Uterus (tissue), 3 donors: ENCODE measurements at regions not wholly inside any gene's neighbourhood (a gene's known extent, or its start where the extent isn't known, plus 50 kb on each side); places are given as distances from the start of the nearest gene placed in this dataset.

Source experiments
- DNase-seq, 2 donors: peaks; one replicate each; pipeline ENCODE4 v3.0.0-alpha.2; 2019 to 2020
- H3K27ac ChIP-seq, 2 donors: fragments of 200-600 bp; sonication (generic); 1 replicate in 1 of 2; 2 replicates in 1 of 2; pipeline ENCODE4 v1.5.1; 2016 to 2018
- H3K27me3 ChIP-seq, 2 donors: fragments of 200-600 bp; sonication (generic); one replicate each; pipeline ENCODE4 v1.5.1; 2018 to 2019; ENCODE audit warnings: control low read depth in 1 of 2
- H3K36me3 ChIP-seq, 2 donors: fragments of 200-600 bp; sonication (generic); one replicate each; pipeline ENCODE4 v1.5.1; 2019; ENCODE audit warnings: control low read depth in 1 of 2
- H3K4me1 ChIP-seq, 2 donors: fragments of 200-600 bp; sonication (generic); one replicate each; pipeline ENCODE4 v1.5.1; 2018 to 2019; ENCODE audit warnings: control low read depth in 1 of 2
- H3K4me3 ChIP-seq, 2 donors: fragments of 200-600 bp; sonication (generic); 1 replicate in 1 of 2; 2 replicates in 1 of 2; pipeline ENCODE4 v1.5.1; 2018 to 2019; ENCODE audit warnings: mild to moderate bottlenecking in 1 of 2
- H3K9me3 ChIP-seq, 2 donors: fragments of 200-600 bp; sonication (generic); one replicate each; pipeline ENCODE4 v1.5.1; 2019; ENCODE audit warnings: control low read depth in 1 of 2
- POLR2A ChIP-seq, 2 donors: fragments of 450-650 bp; IDR thresholded peaks; one replicate each; pipeline ENCODE4 v1.6.1; 2016; ENCODE audit warnings: antibody characterized with exemption in 2 of 2, mild to moderate bottlenecking in 1 of 2, moderate library complexity in 1 of 2
- intact Hi-C: fragments of 100-400 bp; cut with DNase I; formaldehyde crosslinking; loops from one replicate; pipeline ENCODE4 v1.15.1; 2023; ENCODE audit warnings: low total_unique reads
- TF ChIP-seq, protein P1 (sequence below), 4 experiments: fragments of 200-600 bp in 2 of 4; fragments of 450-650 bp in 2 of 4; sonication (generic) in 2 of 4; IDR thresholded peaks; one replicate each; pipeline ENCODE4 v1.5.1; 2016 to 2019; ENCODE audit warnings: antibody characterized with exemption in 4 of 4, mild to moderate bottlenecking in 2 of 4, moderate library complexity in 1 of 4
- donor health status: DM: yes; HTN: yes; CAD: no.

DNA sequence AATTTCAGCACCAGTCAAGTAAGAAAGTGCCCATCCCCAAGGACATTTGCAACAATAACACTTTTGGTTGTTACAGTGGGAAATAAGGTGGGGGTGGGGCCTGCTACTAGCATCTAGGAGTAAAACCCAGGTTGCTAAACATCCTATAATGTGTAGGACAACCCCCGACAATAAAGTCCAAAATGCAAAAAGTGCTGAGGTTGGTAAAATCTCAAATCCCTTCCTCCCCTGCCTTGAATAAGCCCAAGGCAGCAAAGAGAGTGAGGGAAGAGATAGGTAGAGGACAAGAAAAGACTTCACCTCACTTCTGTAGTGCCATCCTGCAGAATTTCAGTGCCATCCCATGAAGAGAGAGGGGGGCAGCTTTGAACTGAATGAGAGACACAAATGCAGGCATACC, 117.5 kb upstream of the NIPBL start:
- Histone ChIP-seq H3K27ac (no peak overlapping the region), H3K9me3 (no peaks in the 10 kb centered on the region), H3K27me3 (no peaks in the 10 kb centered on the region), H3K36me3 (no peaks in the 10 kb centered on the region), H3K4me3 (no peak overlapping the region), H3K4me1 (no peaks in the 10 kb centered on the region)
- intact Hi-C loops: no loop called here
- TF ChIP-seq, protein P1, sequence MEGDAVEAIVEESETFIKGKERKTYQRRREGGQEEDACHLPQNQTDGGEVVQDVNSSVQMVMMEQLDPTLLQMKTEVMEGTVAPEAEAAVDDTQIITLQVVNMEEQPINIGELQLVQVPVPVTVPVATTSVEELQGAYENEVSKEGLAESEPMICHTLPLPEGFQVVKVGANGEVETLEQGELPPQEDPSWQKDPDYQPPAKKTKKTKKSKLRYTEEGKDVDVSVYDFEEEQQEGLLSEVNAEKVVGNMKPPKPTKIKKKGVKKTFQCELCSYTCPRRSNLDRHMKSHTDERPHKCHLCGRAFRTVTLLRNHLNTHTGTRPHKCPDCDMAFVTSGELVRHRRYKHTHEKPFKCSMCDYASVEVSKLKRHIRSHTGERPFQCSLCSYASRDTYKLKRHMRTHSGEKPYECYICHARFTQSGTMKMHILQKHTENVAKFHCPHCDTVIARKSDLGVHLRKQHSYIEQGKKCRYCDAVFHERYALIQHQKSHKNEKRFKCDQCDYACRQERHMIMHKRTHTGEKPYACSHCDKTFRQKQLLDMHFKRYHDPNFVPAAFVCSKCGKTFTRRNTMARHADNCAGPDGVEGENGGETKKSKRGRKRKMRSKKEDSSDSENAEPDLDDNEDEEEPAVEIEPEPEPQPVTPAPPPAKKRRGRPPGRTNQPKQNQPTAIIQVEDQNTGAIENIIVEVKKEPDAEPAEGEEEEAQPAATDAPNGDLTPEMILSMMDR (IDR thresholded peaks at IDR 0.05): no peak
- TF ChIP-seq POLR2A (IDR thresholded peaks at IDR 0.05): no peak
- no peak for DNase-seq

DNA sequence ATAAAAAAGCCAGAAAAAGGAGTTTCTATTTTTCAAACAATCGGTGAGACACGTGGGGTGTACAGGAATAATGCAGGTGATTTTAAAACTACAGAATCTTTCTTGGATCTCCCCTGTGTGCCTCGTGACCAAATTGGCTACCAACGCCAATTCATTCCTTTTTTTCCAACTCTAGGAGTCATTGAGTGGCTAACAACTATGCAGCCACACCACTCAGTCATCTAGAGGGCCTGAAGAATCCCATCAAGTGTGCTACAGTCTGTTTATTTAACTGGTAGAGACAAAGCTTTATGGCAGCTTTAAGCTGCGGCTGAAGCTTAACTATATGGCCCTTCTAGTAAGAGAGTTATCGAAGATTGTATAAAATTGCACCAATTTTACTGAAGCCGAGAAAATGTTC, 113.1 kb upstream of the NIPBL start:
- Histone ChIP-seq H3K27ac (no peak overlapping the region), H3K4me1 (no peaks in the 10 kb centered on the region), H3K36me3 (no peaks in the 10 kb centered on the region), H3K27me3 (no peaks in the 10 kb centered on the region), H3K9me3 (no peaks in the 10 kb centered on the region), H3K4me3 (no peak overlapping the region)
- TF ChIP-seq POLR2A (IDR thresholded peaks at IDR 0.05): no peak
- TF ChIP-seq, protein P1 (IDR thresholded peaks at IDR 0.05): no peak
- DNase-seq: no peak
- intact Hi-C loops: no loop called here

DNA sequence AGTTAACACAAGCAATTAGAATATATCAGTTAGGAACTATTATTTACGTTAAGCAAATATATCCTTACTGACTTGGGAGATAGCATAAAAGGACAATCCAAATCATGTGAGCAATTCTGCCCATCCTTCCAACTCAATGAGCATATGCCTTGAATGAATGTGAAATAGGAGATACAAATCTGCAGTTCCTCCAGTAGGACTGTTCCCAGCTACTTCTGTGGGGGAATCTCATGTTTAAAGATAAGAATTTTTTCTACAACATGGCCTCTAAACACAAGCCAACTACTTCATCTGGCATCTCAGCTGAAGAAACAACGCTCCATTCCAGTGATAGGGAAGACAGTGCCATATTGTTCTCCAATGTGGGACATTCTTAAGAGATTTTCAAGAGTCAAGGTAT, 110.7 kb upstream of the NIPBL start:
- no peaks in the 10 kb centered on the region for H3K9me3 ChIP-seq
- no peak for DNase-seq
- intact Hi-C loops: no loop called here
- H3K36me3 ChIP-seq: no peaks in the 10 kb centered on the region
- H3K27ac ChIP-seq: no peak overlapping the region
- no peak overlapping the region for H3K4me3 ChIP-seq
- no peaks in the 10 kb centered on the region for H3K4me1 ChIP-seq
- TF ChIP-seq, protein P1 (IDR thresholded peaks at IDR 0.05): no peak
- TF ChIP-seq POLR2A (IDR thresholded peaks at IDR 0.05): no peak
- no peaks in the 10 kb centered on the region for H3K27me3 ChIP-seq

DNA sequence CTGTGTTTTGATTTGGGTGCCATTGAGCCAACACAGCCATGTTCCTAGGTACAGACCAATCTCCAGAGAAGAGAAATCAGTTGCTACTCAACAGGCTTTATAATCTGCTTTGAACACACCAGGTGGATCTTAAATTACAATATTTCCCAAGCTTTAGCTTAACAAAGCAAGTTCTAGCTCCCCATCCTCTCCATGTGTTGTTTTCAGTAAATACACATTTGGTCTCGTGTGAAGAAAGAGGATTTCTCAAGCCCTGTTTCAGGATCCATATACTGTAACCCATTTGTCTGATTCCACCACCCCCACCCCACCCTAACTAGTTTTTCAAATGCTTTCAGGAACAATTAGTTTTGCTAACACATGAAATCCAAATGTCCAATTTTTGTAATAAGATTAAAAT, 109.6 kb upstream of the NIPBL start:
- DNase-seq: no peak
- intact Hi-C loops: no loop called here
- H3K4me1 ChIP-seq: no peaks in the 10 kb centered on the region
- H3K27ac ChIP-seq: no peak overlapping the region
- H3K27me3 ChIP-seq: no peaks in the 10 kb centered on the region
- H3K4me3 ChIP-seq: no peak overlapping the region
- no peaks in the 10 kb centered on the region for H3K36me3 ChIP-seq
- no peak for TF ChIP-seq POLR2A (IDR thresholded peaks at IDR 0.05)
- TF ChIP-seq, protein P1 (IDR thresholded peaks at IDR 0.05): no peak
- no peaks in the 10 kb centered on the region for H3K9me3 ChIP-seq

DNA sequence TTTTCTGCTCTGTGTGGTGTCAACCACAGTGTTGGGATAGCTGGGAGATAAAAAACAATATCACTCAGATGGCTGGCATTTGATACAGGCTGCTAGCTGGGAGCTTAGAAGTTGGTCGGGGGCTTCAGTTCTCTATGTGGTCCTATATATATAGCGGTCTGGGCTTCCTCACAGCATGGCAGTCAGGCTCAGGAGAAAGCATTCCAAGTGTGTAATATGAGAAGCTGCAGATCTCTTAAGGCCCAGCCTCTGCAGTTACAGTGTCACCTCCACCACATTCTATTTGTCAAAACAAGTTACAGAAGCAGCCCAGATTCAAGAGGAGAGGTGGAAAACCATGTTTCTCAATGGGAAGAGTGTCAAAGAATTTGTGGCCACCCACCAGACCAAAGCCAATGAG, 108.1 kb upstream of the NIPBL start:
- no peak overlapping the region for H3K4me3 ChIP-seq
- no peaks in the 10 kb centered on the region for H3K9me3 ChIP-seq
- no peak for DNase-seq
- intact Hi-C loops: no loop called here
- no peaks in the 10 kb centered on the region for H3K27me3 ChIP-seq
- no peaks in the 10 kb centered on the region for H3K36me3 ChIP-seq
- H3K4me1 ChIP-seq: no peaks in the 10 kb centered on the region
- TF ChIP-seq, protein P1 (IDR thresholded peaks at IDR 0.05): no peak
- TF ChIP-seq POLR2A (IDR thresholded peaks at IDR 0.05): no peak
- H3K27ac ChIP-seq: no peak overlapping the region
